ENCODE measurements at regions not wholly inside any gene's neighbourhood (a gene's known extent, or its start where the extent isn't known, plus 50 kb on each side); places are given as distances from the start of the nearest gene placed in this dataset.
A peak's percentile ranks its signal among the peaks of the same experiment; 100 is the strongest.
"Not testable (repeated sequence)": the region's sequence is repeated elsewhere in the genome, so short reads cannot be mapped to it uniquely, and the experiment has no call there.

- no peak for DNase-seq (ENCODE audit: low spot score)
Measured at GRCh38 chr9:108277216-108277615, 578.6 kb downstream of the ACTL7B start.

- DNase-seq (ENCODE audit: low spot score), result no peak
Measured at GRCh38 chr9:108275906-108276305, 579.9 kb downstream of the ACTL7B start.

GRCh38 chr9:108274971-108275370, 580.8 kb downstream of the ACTL7B start:
- no peak for DNase-seq (ENCODE audit: low spot score)

GRCh38 chr9:108273988-108274387, 581.8 kb downstream of the ACTL7B start:
- DNase-seq (ENCODE audit: low spot score), result no peak

- peak; percentile 62 for DNase-seq (ENCODE audit: low spot score)
Measured at GRCh38 chr9:108272349-108272899, 583.4 kb downstream of the ACTL7B start.

- no peak for DNase-seq (ENCODE audit: low spot score)
Measured at GRCh38 chr9:108271646-108272348, 584.0 kb downstream of the ACTL7B start.

GRCh38 chr9:108271236-108271635, 584.5 kb downstream of the ACTL7B start:
- DNase-seq (ENCODE audit: low spot score), result no peak

- no peak for DNase-seq (ENCODE audit: low spot score)
Measured at GRCh38 chr9:108270561-108270960, 585.2 kb downstream of the ACTL7B start.

GRCh38 chr9:108270051-108270450, 585.7 kb downstream of the ACTL7B start:
- DNase-seq (ENCODE audit: low spot score), result no peak

GRCh38 chr9:108269371-108269770, 586.4 kb downstream of the ACTL7B start:
- no peak for DNase-seq (ENCODE audit: low spot score)

- no peak for DNase-seq (ENCODE audit: low spot score)
Measured at GRCh38 chr9:108265065-108265464, 590.7 kb downstream of the ACTL7B start.

- no peak for DNase-seq (ENCODE audit: low spot score)
Measured at GRCh38 chr9:108264093-108264492, 591.7 kb downstream of the ACTL7B start.

GRCh38 chr9:108262836-108263235, 593.0 kb downstream of the ACTL7B start:
- no peak for DNase-seq (ENCODE audit: low spot score)

GRCh38 chr9:108259917-108260675, 595.7 kb downstream of the ACTL7B start:
- no peak for DNase-seq (ENCODE audit: low spot score)

- DNase-seq (ENCODE audit: low spot score), result no peak
Measured at GRCh38 chr9:108258640-108259039, 597.1 kb downstream of the ACTL7B start.

GRCh38 chr9:108257382-108257781, 598.4 kb downstream of the ACTL7B start:
- no peak for DNase-seq (ENCODE audit: low spot score)

- no peak for DNase-seq (ENCODE audit: low spot score)
Measured at GRCh38 chr9:108254236-108254635, 601.5 kb downstream of the ACTL7B start.

GRCh38 chr9:108247391-108247790, 608.4 kb downstream of the ACTL7B start:
- DNase-seq (ENCODE audit: low spot score), result not testable (repeated sequence)

- DNase-seq (ENCODE audit: low spot score), result no peak
Measured at GRCh38 chr9:108245901-108246300, 609.9 kb downstream of the ACTL7B start.

- DNase-seq (ENCODE audit: low spot score), result no peak
Measured at GRCh38 chr9:108245331-108245730, 610.5 kb downstream of the ACTL7B start.

- no peak for DNase-seq (ENCODE audit: low spot score)
Measured at GRCh38 chr9:108244686-108245085, 611.1 kb downstream of the ACTL7B start.

GRCh38 chr9:108241384-108242073, 614.3 kb downstream of the ACTL7B start:
- no peak for DNase-seq (ENCODE audit: low spot score)
